ENCODE measurements at regions not wholly inside any gene's neighbourhood (a gene's known extent, or its start where the extent isn't known, plus 50 kb on each side); places are given as distances from the start of the nearest gene placed in this dataset.

DNA sequence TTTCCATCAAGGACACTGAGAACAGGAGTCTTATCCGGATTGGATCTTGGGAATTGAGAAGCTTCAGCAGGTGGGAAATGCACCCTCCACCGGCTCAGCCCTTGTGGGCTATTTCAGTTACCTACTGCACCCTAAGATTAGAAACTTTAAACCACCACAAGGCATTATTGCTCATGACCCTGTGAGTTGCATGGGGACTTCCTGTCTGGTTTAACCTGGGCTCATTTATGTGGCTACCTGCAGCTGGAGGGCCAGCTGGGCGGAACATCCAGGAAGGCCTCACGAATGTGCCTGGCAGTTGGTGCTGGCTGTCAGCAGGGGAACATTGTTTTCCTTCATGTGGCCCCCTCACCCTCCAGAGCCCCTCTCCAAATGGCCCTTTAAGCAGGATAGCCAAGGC, 164.1 kb downstream of the DEFB131A start:
- Histone ChIP-seq H3K23me2 (ENCODE audit: low read depth, low read length) (no peaks in the 10 kb centered on the region), H3K4me1 (replicated peaks in 1 of 4; ENCODE audit: control insufficient read depth in 3 of 4, insufficient read depth in 4 of 4, low read length in 3 of 4) (no peaks in the 10 kb centered on the region; a peak in 1 of 7 replicates), H3K9me3 (ENCODE audit: insufficient read depth in 2 of 2, low read depth in 1 of 2, low read length in 1 of 2) (no peaks in the 10 kb centered on the region), H4K5ac (ENCODE audit: insufficient read length, low read depth, low read length) (no peak overlapping the region), H2BK15ac (ENCODE audit: low read length) (no peak overlapping the region), H3K56ac (replicated peaks; ENCODE audit: insufficient read length, low read depth, low read length) (no peak overlapping the region), H3K4ac (replicated peaks; ENCODE audit: insufficient read length, low read depth, low read length) (no peak overlapping the region), H4K20me1 (replicated peaks in 1 of 2; ENCODE audit: control insufficient read depth in 1 of 2, insufficient read depth in 2 of 2, low read length in 2 of 2) (no peaks in the 10 kb centered on the region), H2BK120ac (replicated peaks; ENCODE audit: low read depth, low read length) (no peak overlapping the region), H3K23ac (ENCODE audit: insufficient read length) (no peak overlapping the region), H3K4me3 (ENCODE audit: extremely low read depth in 1 of 4, insufficient read depth in 2 of 4, low read depth in 3 of 4, low read length in 4 of 4) (no peak overlapping the region), H2BK5ac (ENCODE audit: low read depth, low read length) (no peak overlapping the region), H3K79me1 (ENCODE audit: low read depth, low read length) (no peaks in the 10 kb centered on the region), H3K4me2 (ENCODE audit: insufficient read depth in 1 of 2, low read depth in 2 of 2, low read length in 2 of 2) (no peak overlapping the region), H3K27ac (ENCODE audit: low read depth, low read length) (no peak overlapping the region), H4K91ac (replicated peaks; ENCODE audit: insufficient read length, low read length) (no peak overlapping the region), H3K27me3 (replicated peaks in 1 of 4; ENCODE audit: control insufficient read depth in 3 of 4, extremely low read depth in 1 of 4, insufficient read depth in 3 of 4, low read length in 3 of 4) (no peaks in the 10 kb centered on the region), H3K79me2 (ENCODE audit: control insufficient read depth in 1 of 2, insufficient read depth in 2 of 2, low read length in 2 of 2) (no peaks in the 10 kb centered on the region), H2AFZ (ENCODE audit: low read length) (no peak overlapping the region), H3K36me3 (ENCODE audit: control insufficient read depth in 2 of 4, insufficient read depth in 4 of 4, low read length in 3 of 4) (no peaks in the 10 kb centered on the region), H4K8ac (ENCODE audit: extremely low read depth, insufficient read depth, low read length) (no peak overlapping the region), H2AK5ac (ENCODE audit: low read depth, low read length) (no peak overlapping the region), H3K14ac (ENCODE audit: insufficient read length) (no peak overlapping the region), H2BK12ac (ENCODE audit: low read depth, low read length) (no peak overlapping the region), H2BK20ac (ENCODE audit: low read length) (no peak overlapping the region), H3K18ac (ENCODE audit: extremely low read depth, low read length) (no peak overlapping the region), H3K9ac (replicated peaks in 1 of 4; ENCODE audit: extremely low read depth in 1 of 4, low read depth in 3 of 4, low read length in 3 of 4) (no peak overlapping the region)
- DNase-seq (ENCODE audit: low read depth in 1 of 2, low spot score in 2 of 2) (no peak), FAIRE-seq (no peak)
- POLR2A ChIA-PET (ENCODE audit: partially characterized antibody) = no interaction called here
- CTCF ChIA-PET (ENCODE audit: partially characterized antibody) = interaction anchor here (0.6 to 1.7 kb wide), 3 partner anchors 70 to 156 kb away, joined by 3 read pairs; no protein-coding TSS in a partner anchor
- WGBS, 2 experiments (ENCODE audit: extremely low coverage in 1 of 2, insufficient coverage in 1 of 2, insufficient read length in 1 of 2, insufficient replicate concordance in 2 of 2, low coverage in 1 of 2, low lambda C conversion rate in 2 of 2, missing lambda C conversion rate in 1 of 2) = 94% methylated on average over 4 of the region's 4 CpGs; no CpG with 5 or more reads in 1 of the 2 experiments
- TF ChIP-seq SP4 (IDR thresholded peaks at IDR 0.05; ENCODE audit: low read length) (no peak), RFX5 (IDR thresholded peaks at IDR 0.05; ENCODE audit: borderline replicate concordance, low read depth, low read length) (no peak), BCL11A (IDR thresholded peaks at IDR 0.05; ENCODE audit: low read depth in 2 of 2, low read length in 2 of 2) (no peak), SIRT6 (IDR thresholded peaks at IDR 0.05; ENCODE audit: low read length) (no peak), MAFK (IDR thresholded peaks at IDR 0.05; ENCODE audit: low read depth, low read length) (no peak), CBX5 (IDR thresholded peaks at IDR 0.05; ENCODE audit: low read depth, low read length) (no peak), JUN (IDR thresholded peaks at IDR 0.05; ENCODE audit: low read depth, low read length) (no peak), NANOG (IDR thresholded peaks at IDR 0.05; ENCODE audit: insufficient read depth, low read depth, low read length, poor library complexity, severe bottlenecking) (no peak), KDM4A (IDR thresholded peaks at IDR 0.05; ENCODE audit: low read depth, low read length, severe bottlenecking) (no peak), BACH1 (IDR thresholded peaks at IDR 0.05; ENCODE audit: low read length) (no peak), KDM5A (IDR thresholded peaks at IDR 0.05; ENCODE audit: low read length) (no peak), RBBP5 (IDR thresholded peaks at IDR 0.05; ENCODE audit: borderline replicate concordance, low read depth, low read length) (no peak), EZH2 (IDR thresholded peaks at IDR 0.05; ENCODE audit: low read depth, low read length, severe bottlenecking) (no peak)
- TF ChIP-seq, protein P1, sequence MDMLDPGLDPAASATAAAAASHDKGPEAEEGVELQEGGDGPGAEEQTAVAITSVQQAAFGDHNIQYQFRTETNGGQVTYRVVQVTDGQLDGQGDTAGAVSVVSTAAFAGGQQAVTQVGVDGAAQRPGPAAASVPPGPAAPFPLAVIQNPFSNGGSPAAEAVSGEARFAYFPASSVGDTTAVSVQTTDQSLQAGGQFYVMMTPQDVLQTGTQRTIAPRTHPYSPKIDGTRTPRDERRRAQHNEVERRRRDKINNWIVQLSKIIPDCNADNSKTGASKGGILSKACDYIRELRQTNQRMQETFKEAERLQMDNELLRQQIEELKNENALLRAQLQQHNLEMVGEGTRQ (IDR thresholded peaks at IDR 0.05; ENCODE audit: low read length) = no peak

Data from H1 (cell line).